OCI-LY3 (cell line): ENCODE measurements at regions not wholly inside any gene's neighbourhood (a gene's known extent, or its start where the extent isn't known, plus 50 kb on each side); places are given as distances from the start of the nearest gene placed in this dataset.

Experiments used
- CTCF ChIP-seq: fragments of 200-600, 300-600 bp; sonication (generic); IDR thresholded peaks from 2 replicates; pipeline ENCODE4 v1.5.1; 2014; ENCODE audit warnings: antibody characterized with exemption, low read length, low read depth
- EZH2phosphoT487 ChIP-seq: fragments of 200-600 bp; shearing (Covaris generic); IDR thresholded peaks from 2 replicates; pipeline ENCODE4 v1.6.1; 2018; ENCODE audit warnings: antibody characterized with exemption, mixed run types, low read depth

- TF ChIP-seq CTCF (no peak), EZH2phosphoT487 (no peak)
Measured at GRCh38 chr9:117938896-117939295, 234.7 kb downstream of the TLR4 start.
